Activated CD4-positive, CD25-positive, alpha-beta regulatory T cell treated with anti-CD3 and anti-CD28 coated beads, Interleukin-2, amount 50 U/mL, for 24 hours (primary cell): ENCODE measurements at regions not wholly inside any gene's neighbourhood (a gene's known extent, or its start where the extent isn't known, plus 50 kb on each side); places are given as distances from the start of the nearest gene placed in this dataset.
"Not testable (repeated sequence)": the region's sequence is repeated elsewhere in the genome, so short reads cannot be mapped to it uniquely, and the experiment has no call there.

ENCODE experiments used
- ATAC-seq, 2 donors: fragments of 150-1000 bp; cut with Tn5 transposase; one replicate each; pipeline ENCODE4 v1.10.0; 2021; ENCODE audit warnings: mild to moderate bottlenecking in 1 of 2, moderate library complexity in 1 of 2

DNA sequence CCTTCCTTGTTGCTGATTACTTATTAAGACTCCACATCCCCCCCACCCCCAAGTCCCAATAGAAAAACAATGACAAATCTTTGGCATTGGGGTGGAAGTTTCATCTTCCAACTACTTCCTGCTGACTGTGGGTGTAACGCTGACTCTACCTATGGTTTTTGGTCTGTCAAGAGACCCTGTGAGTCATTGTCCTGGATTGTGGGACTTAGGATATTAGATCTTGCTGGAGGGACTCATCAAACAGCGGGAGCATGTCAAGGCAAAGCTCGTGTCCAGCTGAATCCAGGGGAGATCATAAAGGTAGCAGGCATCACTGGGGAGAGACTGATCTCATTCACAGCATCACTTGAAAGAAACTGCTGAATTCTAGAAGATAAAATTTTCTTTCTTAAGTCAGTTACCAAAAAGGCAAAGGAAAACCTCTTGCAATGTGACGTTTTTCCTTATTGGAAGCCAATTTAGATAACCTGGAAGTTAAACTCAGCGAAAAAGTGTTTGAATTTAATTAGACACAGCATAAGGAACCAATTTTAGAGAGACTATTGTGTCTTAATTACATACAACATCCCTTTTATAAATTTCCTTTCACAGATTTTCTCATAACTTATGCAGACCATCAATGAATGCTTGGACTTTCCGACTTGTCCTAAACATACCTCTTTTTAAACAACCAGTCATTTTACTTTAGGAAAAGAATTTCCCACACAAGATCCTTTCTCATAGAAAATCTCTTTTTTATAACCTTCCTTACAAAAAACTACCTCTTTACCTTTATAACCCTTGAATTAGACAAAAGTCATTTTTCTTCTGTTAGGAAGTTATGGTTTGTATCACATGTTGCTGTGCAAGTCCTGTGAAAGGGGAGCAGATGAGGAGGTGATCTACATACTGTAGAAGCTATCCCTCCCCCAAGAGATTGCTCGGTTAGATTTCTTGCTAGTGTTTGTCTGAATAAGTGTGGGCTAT lies 94.6 kb upstream of the SCAF11 start:
- no peak for ATAC-seq

DNA sequence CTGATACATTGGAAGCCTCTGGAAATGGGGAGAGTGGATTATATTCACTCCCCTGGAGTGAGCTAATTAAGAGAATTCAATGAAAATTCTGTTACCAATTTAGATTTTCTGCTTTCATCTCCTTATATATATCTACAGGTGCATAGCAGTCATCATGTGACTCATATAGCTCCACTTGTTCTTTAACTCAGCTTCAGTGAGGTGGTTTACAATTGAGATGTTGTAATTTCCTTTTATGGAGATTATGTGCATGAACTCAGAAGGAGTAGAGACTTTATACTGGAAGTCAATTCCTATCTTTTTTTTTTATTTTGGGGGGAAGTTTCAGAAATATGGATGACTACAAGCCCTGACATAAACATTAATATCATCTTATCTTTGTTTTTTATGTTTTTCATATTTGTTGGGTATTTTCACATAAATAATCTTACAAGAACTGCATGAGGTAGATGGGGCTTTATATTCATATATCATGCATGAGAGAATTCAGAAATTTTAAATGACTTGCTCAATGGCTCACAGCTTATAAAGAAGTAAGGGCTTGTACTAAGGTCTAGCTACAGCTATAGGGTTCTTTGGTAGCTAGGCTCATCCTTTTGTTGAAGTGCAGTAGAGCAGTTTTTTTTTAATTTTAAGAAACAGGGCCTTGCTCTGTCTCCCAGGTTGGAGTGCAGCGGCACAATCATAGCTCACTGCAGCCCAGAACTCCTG lies 92.3 kb upstream of the SCAF11 start:
- ATAC-seq = peak in 1 of 2 donors; percentile 30

DNA sequence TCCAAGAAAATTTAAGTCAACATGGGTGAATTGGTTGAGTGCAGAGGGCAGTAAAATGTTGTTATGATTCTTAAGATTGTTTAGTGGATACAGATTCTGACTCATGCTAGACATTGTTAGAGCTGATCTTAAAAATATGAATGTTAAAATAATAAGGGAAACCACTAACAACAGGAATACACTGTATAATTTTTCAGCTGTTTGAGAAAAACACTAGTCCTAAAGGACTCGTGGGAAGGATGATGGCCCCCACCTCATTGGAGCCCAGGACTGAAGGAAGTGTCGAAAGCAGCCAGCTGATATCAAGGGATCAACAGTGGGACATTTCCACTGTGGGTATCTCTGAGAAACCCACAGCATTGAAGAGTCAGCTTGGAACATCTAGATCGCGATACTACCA lies 82.9 kb upstream of the SCAF11 start:
- no peak for ATAC-seq

DNA sequence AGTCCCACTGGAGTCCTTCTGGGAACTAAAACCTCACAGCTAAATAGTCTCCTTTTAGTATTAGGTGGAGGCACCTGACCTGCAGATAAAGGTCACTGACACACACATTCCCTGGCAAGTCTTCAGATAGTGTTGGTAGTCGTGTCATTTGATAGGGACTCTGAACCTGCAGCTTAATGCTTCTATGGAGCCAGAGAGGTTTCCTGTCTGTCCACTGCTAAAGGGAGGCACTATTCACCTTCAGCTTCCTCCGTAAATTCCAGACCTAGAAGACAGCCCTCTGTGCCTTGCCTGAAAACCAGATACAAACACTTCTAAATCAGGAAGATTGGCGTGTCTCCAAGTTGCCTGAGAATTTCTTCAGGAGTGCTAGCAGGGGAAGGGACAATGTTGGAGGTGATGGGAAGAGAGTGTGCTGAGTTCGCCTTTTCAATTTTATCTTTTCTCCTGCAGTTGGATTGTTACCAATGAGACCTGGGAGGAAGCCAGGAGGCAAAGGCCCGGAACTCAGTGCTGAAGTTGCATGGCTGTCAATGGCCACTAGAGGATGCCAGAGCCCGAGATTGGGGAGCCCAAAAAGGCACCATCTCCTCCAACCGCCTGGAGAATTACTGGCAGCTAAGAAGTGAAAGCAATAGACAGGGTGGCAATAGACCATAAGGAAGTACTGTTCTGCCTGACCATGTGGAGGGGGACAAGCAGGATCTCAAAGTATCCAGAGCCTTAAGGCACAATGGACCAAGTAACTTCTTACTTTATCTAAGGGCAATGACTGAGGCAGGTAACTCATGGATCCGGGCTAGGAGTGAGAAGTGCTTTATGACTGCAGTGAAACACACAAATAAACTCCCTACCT lies 81.6 kb upstream of the SCAF11 start:
- peak; percentile 67 to 73 for ATAC-seq

DNA sequence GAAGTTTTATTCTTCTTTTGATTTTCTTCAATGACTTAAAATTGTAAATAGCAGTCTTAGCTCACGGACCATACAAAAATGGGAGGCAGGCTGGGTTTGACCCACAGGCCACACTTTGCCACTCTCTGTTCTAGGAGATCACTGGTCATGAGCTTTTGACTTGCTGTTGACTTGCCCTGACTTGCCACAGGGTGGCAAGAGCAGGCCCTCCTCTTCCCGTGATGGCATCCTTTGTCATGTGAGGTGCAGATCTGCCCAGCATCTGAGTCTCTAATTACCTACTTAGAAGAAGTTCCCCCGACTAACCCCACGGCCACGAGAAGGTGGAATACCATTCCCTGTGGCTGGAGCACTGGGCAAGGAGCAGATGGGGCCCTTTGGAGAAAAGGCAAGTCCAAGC lies 81.0 kb upstream of the SCAF11 start:
- ATAC-seq = no peak

DNA sequence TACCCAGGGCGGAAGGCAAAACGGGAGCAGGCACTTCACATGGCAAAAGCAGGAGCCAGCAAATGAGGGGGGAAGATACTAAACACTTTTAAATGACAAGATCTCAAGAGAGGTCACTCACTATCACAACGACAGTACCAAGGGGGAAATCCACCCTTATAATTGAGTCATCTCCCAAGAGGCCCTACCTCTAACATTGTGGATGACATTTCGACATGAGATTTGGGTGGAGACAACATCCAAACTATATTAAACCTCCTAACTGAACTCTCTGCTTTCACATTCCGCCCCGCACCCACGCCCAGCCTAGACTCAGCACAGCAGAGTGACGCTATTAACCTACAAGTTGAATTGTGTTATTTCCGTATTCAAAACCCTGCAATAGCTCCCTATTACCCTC lies 76.7 kb upstream of the SCAF11 start:
- no peak for ATAC-seq

DNA sequence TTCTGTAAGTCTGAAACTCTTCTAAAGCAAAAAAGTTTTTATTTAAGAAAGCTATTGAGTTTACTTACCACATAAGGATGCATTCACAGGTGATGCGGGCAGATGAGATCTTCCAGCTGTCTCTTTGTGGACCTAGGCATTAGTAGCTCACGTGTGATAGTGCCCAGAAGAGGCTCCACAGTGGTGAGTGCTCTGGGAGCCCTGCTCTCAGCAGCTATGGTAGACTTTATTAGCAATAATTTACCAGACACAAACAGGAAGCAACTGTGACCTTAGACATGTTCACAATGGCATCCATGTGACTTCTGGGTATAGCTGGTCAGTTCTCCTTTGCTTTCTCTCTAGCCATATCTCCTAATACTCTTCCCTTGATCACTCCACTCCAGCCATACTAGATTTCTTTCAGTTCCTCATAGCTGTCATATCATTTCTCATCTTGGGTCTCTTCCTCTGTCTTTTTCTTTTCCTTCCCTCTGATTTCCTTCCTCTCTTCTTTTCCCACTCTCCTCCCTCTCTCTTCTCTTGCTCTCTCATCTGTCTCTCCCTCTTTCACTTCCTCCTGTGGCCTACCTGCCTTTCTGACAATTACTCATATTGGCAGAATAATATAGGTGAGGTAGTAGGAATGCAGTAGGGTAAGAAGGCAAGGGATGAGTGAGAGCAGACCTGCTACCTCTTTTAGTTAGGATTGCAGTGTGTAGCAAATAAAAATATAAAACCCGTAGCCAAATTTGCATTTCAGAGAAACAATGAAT lies 75.2 kb upstream of the SCAF11 start:
- no peak for ATAC-seq

DNA sequence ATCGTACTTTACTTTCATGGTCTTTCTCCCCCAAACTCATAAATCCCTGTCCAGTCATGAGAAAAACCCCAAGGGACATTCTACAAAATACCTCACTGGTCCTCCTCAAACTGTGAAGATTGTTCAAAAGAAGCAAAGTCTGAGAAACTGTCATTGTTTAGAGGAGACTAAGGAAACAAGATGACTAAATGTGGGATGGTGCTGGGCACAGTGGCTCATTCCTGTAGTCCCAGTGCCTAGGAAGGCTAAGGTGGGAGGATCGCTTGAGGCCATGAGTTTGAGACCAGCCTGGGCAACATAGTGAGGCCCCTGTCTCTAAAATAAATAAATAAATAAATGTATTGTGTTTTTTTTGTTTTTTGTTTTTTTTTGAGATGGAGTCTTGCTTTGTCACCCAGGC lies 74.2 kb upstream of the SCAF11 start:
- no peak for ATAC-seq

DNA sequence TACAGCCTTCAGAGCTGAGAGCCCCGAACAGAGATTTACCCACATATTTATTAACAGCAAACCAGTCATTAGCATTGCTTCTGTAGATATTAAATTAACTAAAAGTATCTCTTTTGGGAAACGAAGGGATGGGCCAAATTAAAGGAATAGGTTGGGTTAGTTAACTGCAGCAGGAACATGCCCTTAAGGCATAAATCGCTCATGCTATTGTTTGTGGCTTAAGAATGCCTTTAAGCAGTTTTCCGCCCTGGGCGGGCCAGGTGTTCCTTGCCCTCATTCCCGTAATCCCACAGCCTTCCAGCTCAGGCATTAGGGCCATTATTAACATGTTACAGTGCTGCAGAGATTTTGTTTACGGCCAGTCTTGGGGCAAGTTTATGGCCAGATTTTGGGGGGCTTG lies 68.3 kb upstream of the SCAF11 start:
- not testable (repeated sequence) for ATAC-seq

DNA sequence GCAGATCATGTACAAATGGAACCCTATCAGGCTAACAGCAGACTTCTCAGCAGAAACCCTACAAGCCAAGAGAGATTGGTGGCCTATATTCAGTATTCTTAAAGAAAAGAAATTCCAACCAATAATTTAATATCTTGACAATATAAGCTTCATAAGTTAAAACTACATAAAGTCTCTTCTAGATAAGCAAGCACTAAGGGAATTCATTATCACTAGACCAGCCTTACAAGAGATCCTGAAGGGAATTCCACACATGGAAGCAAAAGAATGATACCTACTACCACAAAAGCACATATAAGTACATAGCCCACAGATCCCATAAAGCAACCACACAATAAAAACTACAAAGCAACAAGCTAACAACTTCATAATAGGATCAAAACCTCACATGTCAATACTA lies 60.4 kb upstream of the SCAF11 start:
- no peak for ATAC-seq

DNA sequence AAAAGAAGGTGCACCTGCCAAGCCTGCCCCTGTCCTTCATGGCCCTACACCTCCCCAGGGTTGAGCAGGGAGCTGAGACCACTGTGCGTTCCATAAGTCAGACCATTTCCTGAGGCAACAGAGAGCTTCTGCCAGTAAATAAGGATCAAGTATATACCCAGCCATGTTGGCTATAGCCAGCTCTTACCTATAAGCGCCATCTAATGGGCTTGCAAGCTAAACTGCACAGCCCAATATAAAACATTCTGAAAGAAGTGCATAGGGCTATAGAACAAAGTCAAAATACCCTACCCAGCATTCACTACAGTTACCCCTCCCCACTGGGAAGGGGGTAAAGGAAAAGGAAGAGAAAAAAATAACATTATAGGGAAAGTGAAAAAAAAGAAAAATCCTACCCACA lies 59.3 kb upstream of the SCAF11 start:
- ATAC-seq = no peak

DNA sequence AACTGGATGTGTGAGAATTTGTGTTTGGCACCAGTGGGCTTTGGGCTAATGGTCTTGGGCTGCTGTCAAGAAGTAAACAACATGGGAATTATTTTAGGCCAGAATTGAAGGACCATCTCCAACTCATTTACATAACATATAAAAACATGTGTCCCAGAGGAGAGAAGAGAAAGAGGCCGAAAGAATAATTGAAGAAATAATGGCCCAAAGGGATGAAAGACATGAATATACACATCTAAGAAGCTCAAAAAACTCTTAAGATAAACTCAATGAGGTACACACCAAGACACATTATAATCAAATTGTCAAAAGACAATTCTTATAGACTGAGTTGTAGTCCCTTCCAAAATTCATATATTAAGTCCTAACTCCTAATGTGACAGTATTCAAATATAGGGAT lies 56.1 kb upstream of the SCAF11 start:
- no peak for ATAC-seq

DNA sequence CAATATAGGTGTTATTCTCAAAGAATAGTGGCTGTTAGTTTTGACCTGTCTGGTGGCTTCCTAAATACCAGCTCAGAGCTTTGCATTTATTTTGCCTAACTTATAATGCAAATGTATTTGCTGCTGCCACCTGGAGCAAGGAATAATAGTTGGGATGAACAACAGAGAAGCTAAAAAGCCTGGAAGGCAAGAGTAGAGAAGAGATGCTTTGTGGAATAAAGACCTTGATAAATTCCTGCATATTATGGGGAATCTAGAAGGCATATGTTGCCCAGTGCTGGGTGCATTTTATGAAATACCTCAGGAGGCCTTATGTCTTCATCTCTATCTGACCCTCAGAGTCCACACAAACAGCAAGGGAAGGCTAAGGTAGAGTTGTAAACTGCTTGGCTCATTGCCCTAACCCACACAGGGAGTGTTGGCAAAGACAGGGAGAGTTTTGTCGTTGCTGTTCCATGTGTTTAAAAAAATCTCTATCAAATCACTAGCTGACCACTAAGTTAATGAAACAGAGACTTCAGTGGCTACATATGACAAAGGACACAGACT lies 53.7 kb upstream of the SCAF11 start:
- no peak for ATAC-seq
